IPS DF 6.9 (cell line): ENCODE measurements at regions not wholly inside any gene's neighbourhood (a gene's known extent, or its start where the extent isn't known, plus 50 kb on each side); places are given as distances from the start of the nearest gene placed in this dataset.

ENCODE experiments used
- DNase-seq: peaks from one replicate; pipeline ENCODE4 v3.0.0-alpha.2; 2013; ENCODE audit warnings: low read depth, low spot score
- H3K27ac ChIP-seq: one replicate; pipeline ENCODE4 v1.5.1; 2013; ENCODE audit warnings: low read length, control low read depth
- H3K27me3 ChIP-seq: 2 replicates; pipeline ENCODE4 v1.6.1; 2013; ENCODE audit warnings: mild to moderate bottlenecking, low read length; ENCODE audit not compliant: control insufficient read depth, insufficient read depth
- H3K36me3 ChIP-seq: 2 replicates; pipeline ENCODE4 v1.6.1; 2013; ENCODE audit warnings: low read length; ENCODE audit not compliant: control insufficient read depth, insufficient read depth
- H3K4me1 ChIP-seq: 2 replicates; pipeline ENCODE4 v1.6.1; 2013; ENCODE audit warnings: low read length; ENCODE audit not compliant: control insufficient read depth, insufficient read depth
- H3K4me3 ChIP-seq: 2 replicates; pipeline ENCODE4 v1.5.1; 2013; ENCODE audit warnings: mild to moderate bottlenecking, low read length
- H3K9me3 ChIP-seq: 2 replicates; pipeline ENCODE4 v1.6.1; 2013; ENCODE audit warnings: low read length, inconsistent platforms; ENCODE audit not compliant: control insufficient read depth, insufficient read depth
- WGBS: extraction: QIAGEN DNeasy Blood & Tissue Kit; methylation state at CpG from one replicate; pipeline ENCODE4 v1.1.7; 2013; ENCODE audit warnings: mixed read lengths, missing lambda C conversion rate; ENCODE audit not compliant: insufficient read length, insufficient coverage; 5-methylcytosine and 5-hydroxymethylcytosine counted together

- Histone ChIP-seq H3K36me3 (no peaks in the 10 kb centered on the region), H3K4me3 (no peak overlapping the region), H3K4me1 (no peaks in the 10 kb centered on the region), H3K27ac (no peak overlapping the region), H3K9me3 (no peaks in the 10 kb centered on the region), H3K27me3 (no peaks in the 10 kb centered on the region)
- WGBS, result no CpG with 5 or more reads among the region's 3 CpGs
- DNase-seq, result no peak
Measured at GRCh38 chr2:3974765-3975164, 271.4 kb downstream of the DCDC2C start.

GRCh38 chr2:3981446-3981987 is 278.1 kb downstream of the DCDC2C start:
- no peak overlapping the region for H3K27ac ChIP-seq
- no peaks in the 10 kb centered on the region for H3K36me3 ChIP-seq
- no peaks in the 10 kb centered on the region for H3K4me1 ChIP-seq
- no peaks in the 10 kb centered on the region for H3K9me3 ChIP-seq
- H3K4me3 ChIP-seq, result no peak overlapping the region
- WGBS, result no CpG with 5 or more reads among the region's 9 CpGs
- DNase-seq, result no peak
- H3K27me3 ChIP-seq, result no peaks in the 10 kb centered on the region; the same call in 1 of the 2 replicates

DNA sequence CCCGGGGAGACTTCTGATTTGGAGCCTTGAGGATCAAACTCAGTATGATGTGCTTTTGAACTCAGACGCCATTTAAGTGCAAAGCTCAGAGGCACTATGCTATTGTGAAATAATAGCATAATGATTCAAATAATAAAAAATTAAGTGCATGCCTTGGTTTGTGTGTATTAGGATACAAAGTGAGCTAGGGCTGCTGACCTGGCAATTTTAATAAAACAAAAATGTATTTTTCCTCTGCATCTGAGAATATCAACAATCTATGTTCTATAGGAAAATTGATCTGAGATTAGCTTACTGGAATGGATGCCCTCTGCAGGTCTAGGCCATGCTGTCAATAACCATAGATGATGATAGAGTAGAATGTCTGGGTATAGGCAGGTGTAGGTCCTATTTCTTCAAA is 278.8 kb downstream of the DCDC2C start:
- H3K27ac ChIP-seq, result no peak overlapping the region
- H3K36me3 ChIP-seq, result no peaks in the 10 kb centered on the region
- H3K4me3 ChIP-seq, result no peak overlapping the region
- no peaks in the 10 kb centered on the region for H3K9me3 ChIP-seq
- H3K4me1 ChIP-seq, result no peaks in the 10 kb centered on the region
- no CpG with 5 or more reads among the region's 2 CpGs for WGBS
- H3K27me3 ChIP-seq, result no peaks in the 10 kb centered on the region; the same call in 1 of the 2 replicates
- no peak for DNase-seq

DNA sequence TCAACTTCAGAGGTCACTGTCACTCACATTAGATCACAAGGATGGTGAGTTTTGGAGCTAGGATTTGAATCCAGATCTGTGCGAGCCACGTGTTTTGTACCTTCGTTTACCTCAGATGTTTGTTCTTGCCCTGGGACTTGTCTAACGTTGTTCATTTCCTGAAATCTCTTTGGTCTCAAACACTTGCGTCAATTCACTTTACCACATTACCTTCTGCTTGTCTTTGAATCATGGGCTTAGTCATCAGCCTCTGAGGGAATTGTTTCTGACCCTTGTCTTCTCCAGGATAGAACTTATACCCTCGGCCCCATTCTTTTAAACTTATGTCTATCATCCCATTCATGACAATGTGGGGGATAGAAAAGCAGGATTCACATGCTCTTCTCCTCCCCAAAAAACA is 282.7 kb downstream of the DCDC2C start:
- H3K4me1 ChIP-seq, result no peaks in the 10 kb centered on the region
- no peaks in the 10 kb centered on the region for H3K36me3 ChIP-seq
- DNase-seq, result no peak
- H3K4me3 ChIP-seq, result no peak overlapping the region
- peaks cover 2% of the 10 kb centered on the region; the same call in 1 of the 2 replicates for H3K9me3 ChIP-seq
- no peak overlapping the region for H3K27ac ChIP-seq
- no CpG with 5 or more reads among the region's 6 CpGs for WGBS
- H3K27me3 ChIP-seq, result no peaks in the 10 kb centered on the region; the same call in 1 of the 2 replicates

DNA sequence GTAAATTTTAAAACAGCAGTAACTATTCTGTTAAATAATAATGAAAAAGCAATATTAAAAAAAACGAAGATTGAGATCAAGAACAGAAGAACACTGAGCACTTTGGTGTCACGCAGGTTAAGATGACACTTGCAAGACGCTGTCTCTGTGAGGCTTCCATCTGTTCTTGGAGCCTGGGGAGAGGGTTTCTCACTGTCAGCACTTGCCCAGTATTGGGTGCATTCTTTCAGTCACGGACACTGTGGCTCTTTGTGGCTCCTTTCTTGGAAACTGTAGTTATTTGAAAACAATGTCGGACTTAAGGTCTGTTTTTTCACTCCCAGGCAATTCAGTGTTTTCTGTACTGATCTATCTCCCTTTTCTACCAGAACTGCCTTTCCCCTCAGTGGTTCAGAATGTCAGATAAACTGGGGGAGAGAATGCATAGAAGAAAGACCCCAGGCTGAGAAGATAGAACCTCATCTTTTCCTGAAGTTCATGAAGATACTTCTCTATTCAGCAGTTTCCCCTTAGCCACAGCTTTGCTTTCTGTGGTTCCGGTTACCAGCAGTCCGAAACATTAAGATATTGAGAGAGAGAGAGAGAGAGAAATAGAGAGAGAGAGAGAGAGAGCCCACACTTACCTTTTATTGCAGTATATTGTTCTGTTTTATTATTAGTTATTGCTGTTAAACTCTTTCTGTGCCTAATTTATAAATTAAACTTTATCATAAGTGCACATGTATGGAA is 283.3 kb downstream of the DCDC2C start:
- no peak overlapping the region for H3K4me3 ChIP-seq
- H3K4me1 ChIP-seq, result no peaks in the 10 kb centered on the region
- no peak for DNase-seq
- no peaks in the 10 kb centered on the region for H3K36me3 ChIP-seq
- peaks cover 2% of the 10 kb centered on the region; the same call in 1 of the 2 replicates for H3K9me3 ChIP-seq
- H3K27me3 ChIP-seq, result no peaks in the 10 kb centered on the region; the same call in 1 of the 2 replicates
- no CpG with 5 or more reads among the region's 7 CpGs for WGBS
- H3K27ac ChIP-seq, result no peak overlapping the region

DNA sequence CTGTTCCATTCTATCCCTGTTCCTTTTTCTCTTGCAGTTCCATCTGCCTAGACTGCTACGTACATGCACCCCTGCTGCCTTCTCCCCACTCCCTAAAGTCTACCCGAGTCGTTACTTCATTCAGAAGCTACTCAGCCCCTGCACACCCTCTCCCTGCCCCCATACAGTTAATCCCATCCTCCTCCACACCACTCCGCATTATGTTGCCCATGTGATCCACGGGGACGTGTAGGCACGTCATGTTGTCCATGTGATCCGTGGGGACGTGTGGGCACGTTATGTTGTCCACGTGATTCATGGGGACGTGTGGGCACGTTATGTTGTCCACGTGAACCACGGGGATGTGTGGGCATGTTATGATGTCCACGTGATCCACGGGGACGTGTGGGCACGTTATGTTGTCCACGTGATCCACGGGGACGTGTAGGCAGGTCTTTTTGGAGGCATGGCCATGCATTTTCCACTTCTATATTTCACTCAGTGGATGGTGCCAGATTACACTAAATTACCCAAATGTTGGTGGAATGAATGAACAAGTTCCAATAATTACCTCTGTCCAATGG is 299.5 kb downstream of the DCDC2C start:
- no peak for DNase-seq
- H3K36me3 ChIP-seq, result no peaks in the 10 kb centered on the region
- no peak overlapping the region for H3K27ac ChIP-seq
- no peaks in the 10 kb centered on the region for H3K27me3 ChIP-seq
- no peaks in the 10 kb centered on the region for H3K4me1 ChIP-seq
- WGBS, result no CpG with 5 or more reads among the region's 22 CpGs
- no peaks in the 10 kb centered on the region for H3K9me3 ChIP-seq
- no peak overlapping the region for H3K4me3 ChIP-seq

- Histone ChIP-seq H3K4me1 (no peaks in the 10 kb centered on the region), H3K9me3 (no peaks in the 10 kb centered on the region), H3K36me3 (no peaks in the 10 kb centered on the region), H3K4me3 (no peak overlapping the region), H3K27me3 (no peaks in the 10 kb centered on the region), H3K27ac (no peak overlapping the region)
- no CpG with 5 or more reads among the region's 1 CpG for WGBS
- no peak for DNase-seq
Measured at GRCh38 chr2:4012197-4012596, 308.8 kb downstream of the DCDC2C start.

DNA sequence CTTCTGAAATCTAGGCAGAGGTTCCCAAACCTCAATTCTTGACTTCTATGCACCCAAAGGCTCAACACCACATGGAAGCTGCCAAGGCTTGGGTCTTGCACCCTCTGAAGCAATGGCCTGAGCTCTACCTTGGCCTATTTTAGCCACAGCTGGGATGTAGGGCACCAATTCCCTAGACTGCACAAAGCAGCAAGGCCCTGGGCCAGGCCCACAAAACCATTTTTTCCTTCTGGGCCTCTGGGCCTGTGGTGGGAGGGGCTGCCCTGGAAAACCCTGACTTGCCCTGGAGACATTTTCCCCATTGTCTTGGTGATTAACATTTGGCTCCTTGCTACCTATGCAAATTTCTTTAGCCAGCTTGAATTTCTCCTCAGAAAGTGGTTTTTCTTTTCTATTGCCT is 315.2 kb downstream of the DCDC2C start:
- Histone ChIP-seq H3K36me3 (no peaks in the 10 kb centered on the region), H3K9me3 (no peaks in the 10 kb centered on the region; the same call in none of the 2 replicates), H3K27ac (no peak overlapping the region), H3K4me3 (no peak overlapping the region), H3K27me3 (no peaks in the 10 kb centered on the region), H3K4me1 (no peaks in the 10 kb centered on the region)
- no peak for DNase-seq

DNA sequence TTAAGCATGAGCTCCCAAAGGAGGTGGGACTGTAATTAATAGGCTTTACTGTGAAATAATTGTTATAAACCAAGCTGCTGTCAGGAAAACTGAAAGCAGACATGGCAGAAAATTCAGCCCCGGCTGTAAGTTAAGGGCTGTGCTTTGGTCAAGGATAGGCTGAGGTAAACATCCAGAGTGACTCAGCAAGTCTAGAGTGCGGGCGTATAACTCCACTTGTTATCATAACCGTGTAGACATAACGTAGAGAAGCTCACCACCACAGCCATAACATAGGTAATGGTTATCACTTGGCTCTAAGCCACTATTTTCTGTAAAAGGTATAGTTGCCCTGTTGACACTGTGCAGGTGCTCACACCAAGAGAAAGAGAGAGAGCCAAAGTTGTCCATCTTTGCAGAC is 316.8 kb downstream of the DCDC2C start:
- Histone ChIP-seq H3K4me1 (no peaks in the 10 kb centered on the region), H3K9me3 (no peaks in the 10 kb centered on the region; the same call in none of the 2 replicates), H3K4me3 (no peak overlapping the region), H3K27ac (no peak overlapping the region), H3K36me3 (no peaks in the 10 kb centered on the region), H3K27me3 (no peaks in the 10 kb centered on the region)
- no peak for DNase-seq
- no CpG with 5 or more reads among the region's 5 CpGs for WGBS

DNA sequence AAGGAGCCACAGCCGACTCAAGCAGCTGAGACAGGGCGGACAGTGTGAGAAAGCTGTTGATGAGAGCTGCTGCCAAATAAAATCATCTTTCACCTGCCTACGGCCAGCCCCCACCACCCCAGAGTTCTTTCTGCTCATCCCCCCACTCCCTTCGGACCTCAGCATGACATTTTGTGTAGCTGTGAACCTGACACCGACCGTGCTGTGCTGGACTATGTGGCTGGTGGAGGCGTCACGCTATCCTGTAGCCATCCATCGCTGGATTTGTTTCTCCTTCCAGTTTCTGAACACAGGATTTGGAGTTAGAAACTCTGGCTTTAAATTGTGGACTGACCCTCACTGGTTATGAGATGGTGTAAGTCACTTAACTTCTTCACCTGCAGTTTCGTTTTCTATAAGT is 317.3 kb downstream of the DCDC2C start:
- H3K27ac ChIP-seq, result no peak overlapping the region
- no peak overlapping the region for H3K4me3 ChIP-seq
- no peaks in the 10 kb centered on the region; the same call in none of the 2 replicates for H3K9me3 ChIP-seq
- no peaks in the 10 kb centered on the region for H3K4me1 ChIP-seq
- no peak for DNase-seq
- H3K27me3 ChIP-seq, result no peaks in the 10 kb centered on the region
- H3K36me3 ChIP-seq, result no peaks in the 10 kb centered on the region
- no CpG with 5 or more reads among the region's 10 CpGs for WGBS
